Gastrocnemius medialis (tissue), 4 donors: ENCODE measurements at regions not wholly inside any gene's neighbourhood (a gene's known extent, or its start where the extent isn't known, plus 50 kb on each side); places are given as distances from the start of the nearest gene placed in this dataset.

Experiments used
- ATAC-seq, 2 donors: fragments of 150-250 bp; one replicate each; pipeline ENCODE4 v1.9.1; 2016
- DNase-seq, 2 donors: peaks; one replicate each; pipeline ENCODE4 v3.0.0-alpha.2; 2019
- H3K27ac ChIP-seq, 4 donors: fragments of 200-600 bp; sonication (generic); 1 replicate in 1 of 4; 2 replicates in 3 of 4; pipeline ENCODE4 v1.5.1; 2016 to 2018; ENCODE audit warnings: mild to moderate bottlenecking in 2 of 4, moderate library complexity in 1 of 4
- H3K27me3 ChIP-seq, 3 donors: fragments of 200-600 bp; sonication (generic) in 2 of 3; 1 replicate in 1 of 3; 2 replicates in 2 of 3; pipeline versions ENCODE4 v1.5.1 to v1.6.0; 2016 to 2019; ENCODE audit warnings: mild to moderate bottlenecking in 1 of 3, moderate library complexity in 1 of 3
- H3K36me3 ChIP-seq, 2 donors: fragments of 200-600 bp; sonication (generic) in 1 of 2; one replicate each; pipeline ENCODE4 v1.5.1; 2017 to 2018
- H3K4me1 ChIP-seq, 2 donors: fragments of 200-600 bp; sonication (generic) in 1 of 2; one replicate each; pipeline ENCODE4 v1.5.1; 2016 to 2017; ENCODE audit warnings: mild to moderate bottlenecking in 2 of 2
- H3K4me3 ChIP-seq, 4 donors: fragments of 200-600 bp; sonication (generic) in 3 of 4; 1 replicate in 1 of 4; 2 replicates in 3 of 4; pipeline ENCODE4 v1.5.1; 2016 to 2019; ENCODE audit warnings: mild to moderate bottlenecking in 2 of 4
- H3K9me3 ChIP-seq, 3 donors: fragments of 200-600 bp; sonication (generic) in 2 of 3; 1 replicate in 1 of 3; 2 replicates in 2 of 3; pipeline ENCODE4 v1.5.1; 2016 to 2019
- POLR2A ChIP-seq, 2 donors: fragments of 450-650 bp; IDR thresholded peaks; one replicate each; pipeline ENCODE4 v1.6.1; 2017; ENCODE audit warnings: antibody characterized with exemption in 2 of 2, mild to moderate bottlenecking in 2 of 2, moderate library complexity in 2 of 2
- in situ Hi-C, 4 donors: fragments of 200-750 bp; cut with MboI; loops; one replicate each; pipeline versions ENCODE4 v1.15.0 to v1.8.0; 2017; ENCODE audit warnings: low sequenced_read_pairs in 4 of 4
- intact Hi-C: fragments of 100-400 bp; cut with DNase I; formaldehyde crosslinking; loops from one replicate; pipeline ENCODE4 v1.15.1; 2023; ENCODE audit warnings: low total_unique reads
- TF ChIP-seq, protein P1 (sequence below), 5 experiments: fragments of 450-650 bp in 3 of 5; fragments of 200-600 bp in 2 of 5; sonication (generic) in 2 of 5; IDR thresholded peaks in 4 of 5; conservative IDR thresholded peaks in 1 of 5; 1 replicate in 4 of 5; 2 replicates in 1 of 5; pipeline ENCODE4 v1.5.1; 2016 to 2019; ENCODE audit warnings: antibody characterized with exemption in 5 of 5, mild to moderate bottlenecking in 3 of 5, moderate library complexity in 3 of 5

DNA sequence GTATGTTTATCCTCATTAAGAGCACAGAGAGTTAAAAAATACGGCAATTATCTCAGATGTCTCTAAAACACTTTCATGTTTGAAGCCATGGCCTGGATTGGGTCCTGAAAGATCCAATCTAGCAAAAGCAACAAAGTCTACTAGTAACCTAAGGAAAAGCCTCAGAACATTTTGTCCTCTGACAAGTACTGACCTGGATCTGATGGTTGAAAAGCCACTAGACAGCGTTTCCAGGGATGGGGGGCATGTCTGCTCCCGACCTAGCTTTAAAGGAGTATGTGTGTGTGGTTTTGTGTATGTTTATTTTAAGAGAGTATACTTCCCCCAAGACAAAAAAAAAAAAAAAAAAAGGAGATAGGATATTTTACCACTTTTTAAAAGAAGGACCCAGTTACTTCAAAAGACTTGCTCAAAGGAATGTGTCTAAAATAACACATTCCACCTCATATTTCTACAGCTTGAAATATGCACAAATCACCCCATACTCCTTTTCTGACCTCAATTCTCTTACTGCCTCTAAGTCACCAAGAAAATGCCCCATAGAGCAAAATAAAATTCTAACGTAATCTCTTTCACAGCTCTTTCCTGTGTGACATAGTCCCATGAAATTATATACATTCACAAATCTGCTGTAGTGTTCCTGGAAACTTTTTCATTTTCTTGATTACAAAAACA is 189.0 kb upstream of the TTC29 start:
- in situ Hi-C loops (no loop called here), intact Hi-C loops (no loop called here)
- no peak overlapping the region for H3K4me3 ChIP-seq
- H3K9me3 ChIP-seq, result no peaks in the 10 kb centered on the region
- DNase-seq (no peak), ATAC-seq (no peak)
- no peaks in the 10 kb centered on the region for H3K36me3 ChIP-seq
- TF ChIP-seq, protein P1, sequence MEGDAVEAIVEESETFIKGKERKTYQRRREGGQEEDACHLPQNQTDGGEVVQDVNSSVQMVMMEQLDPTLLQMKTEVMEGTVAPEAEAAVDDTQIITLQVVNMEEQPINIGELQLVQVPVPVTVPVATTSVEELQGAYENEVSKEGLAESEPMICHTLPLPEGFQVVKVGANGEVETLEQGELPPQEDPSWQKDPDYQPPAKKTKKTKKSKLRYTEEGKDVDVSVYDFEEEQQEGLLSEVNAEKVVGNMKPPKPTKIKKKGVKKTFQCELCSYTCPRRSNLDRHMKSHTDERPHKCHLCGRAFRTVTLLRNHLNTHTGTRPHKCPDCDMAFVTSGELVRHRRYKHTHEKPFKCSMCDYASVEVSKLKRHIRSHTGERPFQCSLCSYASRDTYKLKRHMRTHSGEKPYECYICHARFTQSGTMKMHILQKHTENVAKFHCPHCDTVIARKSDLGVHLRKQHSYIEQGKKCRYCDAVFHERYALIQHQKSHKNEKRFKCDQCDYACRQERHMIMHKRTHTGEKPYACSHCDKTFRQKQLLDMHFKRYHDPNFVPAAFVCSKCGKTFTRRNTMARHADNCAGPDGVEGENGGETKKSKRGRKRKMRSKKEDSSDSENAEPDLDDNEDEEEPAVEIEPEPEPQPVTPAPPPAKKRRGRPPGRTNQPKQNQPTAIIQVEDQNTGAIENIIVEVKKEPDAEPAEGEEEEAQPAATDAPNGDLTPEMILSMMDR (IDR thresholded peaks at IDR 0.05 in 4 of 5, conservative IDR thresholded peaks at IDR 0.05 in 1 of 5), result no peak
- TF ChIP-seq POLR2A (IDR thresholded peaks at IDR 0.05), result no peak
- H3K27ac ChIP-seq, result peak overlapping the region in 1 of 4 donors; percentile 2
- peaks cover 0 to 3% of the 10 kb centered on the region in 2 donors for H3K4me1 ChIP-seq
- H3K27me3 ChIP-seq, result no peaks in the 10 kb centered on the region

DNA sequence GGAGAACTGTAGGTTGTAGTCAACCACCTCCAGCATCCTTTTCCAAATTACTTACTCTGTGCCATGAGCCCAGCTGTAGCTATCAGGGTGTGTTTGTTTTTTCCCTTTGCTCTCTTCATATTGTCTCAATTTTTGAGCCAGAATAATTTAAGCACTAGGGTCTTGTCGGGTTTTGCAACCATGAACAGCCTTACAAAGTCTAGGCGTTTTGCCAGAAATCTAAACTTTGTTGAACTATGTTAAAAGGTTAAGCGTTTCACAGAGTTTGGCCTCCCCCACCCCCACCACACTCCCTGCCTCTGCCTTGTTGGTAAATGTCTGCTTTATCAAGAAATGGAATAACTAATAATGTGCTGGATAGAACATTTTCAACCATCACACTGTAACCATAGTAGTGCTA is 190.6 kb upstream of the TTC29 start:
- H3K9me3 ChIP-seq, result no peaks in the 10 kb centered on the region
- no peaks in the 10 kb centered on the region for H3K27me3 ChIP-seq
- intact Hi-C loops, result no loop called here
- peak overlapping the region in 3 of 4 donors; percentile 23 to 54 (median 47) for H3K27ac ChIP-seq
- no peak for DNase-seq
- in situ Hi-C loops, result no loop called here
- TF ChIP-seq POLR2A (IDR thresholded peaks at IDR 0.05), result no peak
- TF ChIP-seq, protein P1 (IDR thresholded peaks at IDR 0.05 in 4 of 5, conservative IDR thresholded peaks at IDR 0.05 in 1 of 5), result no peak
- H3K4me3 ChIP-seq, result no peak overlapping the region
- peaks cover 0 to 3% of the 10 kb centered on the region in 2 donors for H3K4me1 ChIP-seq
- peak in 1 of 2 donors; percentile 42 for ATAC-seq
- H3K36me3 ChIP-seq, result no peaks in the 10 kb centered on the region

DNA sequence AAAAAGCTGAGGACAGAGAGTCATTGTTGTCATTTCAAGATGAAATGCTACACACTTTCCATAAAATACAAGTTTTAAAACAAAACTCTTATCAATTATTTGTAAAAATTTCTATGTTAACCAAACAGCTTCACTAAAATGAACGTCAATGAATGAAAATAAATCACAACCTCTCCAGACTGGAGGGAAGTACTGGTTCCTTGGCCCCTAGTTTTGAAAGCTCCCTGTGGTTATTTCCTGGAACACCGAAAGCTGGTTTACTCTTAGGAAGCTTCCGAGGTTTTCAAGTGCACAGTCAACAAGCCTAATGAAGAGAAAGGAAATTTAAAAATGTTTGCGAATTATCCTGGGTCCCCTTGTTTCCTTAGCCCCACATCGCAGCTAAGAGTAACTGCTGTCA is 191.1 kb upstream of the TTC29 start:
- DNase-seq, result no peak
- in situ Hi-C loops (no loop called here), intact Hi-C loops (no loop called here)
- no peak for TF ChIP-seq POLR2A (IDR thresholded peaks at IDR 0.05)
- TF ChIP-seq, protein P1 (IDR thresholded peaks at IDR 0.05 in 4 of 5, conservative IDR thresholded peaks at IDR 0.05 in 1 of 5), result no peak
- H3K36me3 ChIP-seq, result no peaks in the 10 kb centered on the region
- H3K4me3 ChIP-seq, result no peak overlapping the region
- no peaks in the 10 kb centered on the region for H3K9me3 ChIP-seq
- no peaks in the 10 kb centered on the region for H3K27me3 ChIP-seq
- peak overlapping the region in 3 of 4 donors; percentile 23 to 54 (median 47) for H3K27ac ChIP-seq
- no peak for ATAC-seq
- H3K4me1 ChIP-seq, result peaks cover 0 to 3% of the 10 kb centered on the region in 2 donors

DNA sequence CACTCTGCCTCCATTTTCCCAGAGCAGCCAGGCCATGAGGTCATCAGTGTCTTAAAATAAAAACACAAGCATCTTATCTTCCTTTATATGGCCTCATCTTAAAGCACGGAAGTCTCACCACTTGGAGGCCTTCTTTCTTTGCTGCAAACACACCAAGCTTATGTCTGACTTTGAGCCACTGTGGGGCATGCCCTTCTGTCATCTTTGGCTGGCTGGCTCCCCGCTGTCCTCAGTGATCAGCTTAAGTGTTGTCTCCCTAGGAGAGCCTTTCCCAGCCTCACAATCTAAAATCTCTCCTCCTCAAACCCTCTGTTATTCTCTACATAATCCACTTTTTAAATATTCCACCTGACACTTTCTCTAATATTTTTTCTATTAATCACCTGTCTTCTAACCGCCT is 191.6 kb upstream of the TTC29 start:
- peaks cover 0 to 3% of the 10 kb centered on the region in 2 donors for H3K4me1 ChIP-seq
- H3K4me3 ChIP-seq, result no peak overlapping the region
- in situ Hi-C loops (no loop called here), intact Hi-C loops (no loop called here)
- TF ChIP-seq POLR2A (IDR thresholded peaks at IDR 0.05), result no peak
- TF ChIP-seq, protein P1 (IDR thresholded peaks at IDR 0.05 in 4 of 5, conservative IDR thresholded peaks at IDR 0.05 in 1 of 5), result no peak
- ATAC-seq (no peak), DNase-seq (no peak)
- peak overlapping the region in 3 of 4 donors; percentile 23 to 54 (median 47) for H3K27ac ChIP-seq
- H3K36me3 ChIP-seq, result no peaks in the 10 kb centered on the region
- no peaks in the 10 kb centered on the region for H3K9me3 ChIP-seq
- H3K27me3 ChIP-seq, result no peaks in the 10 kb centered on the region

DNA sequence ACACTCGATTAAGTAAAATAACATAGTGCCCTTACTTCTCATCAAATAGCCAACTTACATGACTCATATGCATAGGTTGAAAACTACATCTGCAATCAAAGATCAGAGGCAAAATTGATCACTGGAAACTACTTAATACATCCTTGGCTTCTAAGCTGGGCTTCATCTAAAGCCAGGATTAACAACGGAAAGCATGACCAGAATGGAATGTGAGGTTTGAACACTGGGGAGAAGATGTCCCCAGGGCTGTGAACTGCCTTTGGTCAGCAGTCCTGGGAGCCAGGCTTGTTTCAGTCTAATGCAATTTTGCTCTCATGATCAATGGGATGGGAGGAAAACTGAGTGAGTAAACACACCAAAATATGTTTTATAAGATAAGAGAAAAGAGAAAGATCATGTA is 192.5 kb upstream of the TTC29 start:
- H3K27ac ChIP-seq, result no peak overlapping the region

More for the DNA sequence above, 192.5 kb upstream of the TTC29 start:
- H3K27me3 ChIP-seq, result no peaks in the 10 kb centered on the region
- no peaks in the 10 kb centered on the region for H3K36me3 ChIP-seq
- H3K4me3 ChIP-seq, result no peak overlapping the region
- ATAC-seq (no peak), DNase-seq (no peak)
- TF ChIP-seq, protein P1 (IDR thresholded peaks at IDR 0.05 in 4 of 5, conservative IDR thresholded peaks at IDR 0.05 in 1 of 5), result no peak
- TF ChIP-seq POLR2A (IDR thresholded peaks at IDR 0.05), result no peak
- H3K9me3 ChIP-seq, result no peaks in the 10 kb centered on the region
- peaks cover 0 to 3% of the 10 kb centered on the region in 2 donors for H3K4me1 ChIP-seq
- intact Hi-C loops, result no loop called here
- in situ Hi-C loops, result no loop called here
